Keratinocyte (primary cell): ENCODE measurements at regions not wholly inside any gene's neighbourhood (a gene's known extent, or its start where the extent isn't known, plus 50 kb on each side); places are given as distances from the start of the nearest gene placed in this dataset.

Source experiments
- CTCF ChIP-seq, 3 experiments: IDR thresholded peaks in 1 of 3; conservative IDR thresholded peaks in 1 of 3; optimal IDR thresholded peaks in 1 of 3; 2 replicates in 2 of 3; 3 replicates in 1 of 3; pipeline versions ENCODE3 to v1.5.1; 2011; ENCODE audit warnings: low read length in 3 of 3, mild to moderate bottlenecking in 3 of 3, moderate library complexity in 2 of 3, control low read depth in 1 of 3, inconsistent platforms in 1 of 3; ENCODE audit not compliant: insufficient read depth in 2 of 3; ENCODE audit errors: extremely low read depth in 1 of 3
- EZH2 ChIP-seq: IDR thresholded peaks from one replicate; pipeline ENCODE4 v1.6.1; 2012; ENCODE audit warnings: inconsistent platforms, mild to moderate bottlenecking, low read length, moderate library complexity

- no peak for TF ChIP-seq CTCF (optimal IDR thresholded peaks at IDR 0.05 in 1 of 3, IDR thresholded peaks at IDR 0.05 in 1 of 3, conservative IDR thresholded peaks at IDR 0.05 in 1 of 3; ENCODE audit: extremely low read depth in 1 of 3, insufficient read depth in 2 of 3, low read length in 3 of 3)
- TF ChIP-seq EZH2 = no peak
Measured at GRCh38 chr22:47402876-47403525, 640.6 kb downstream of the TBC1D22A start.
